GM21576 (cell line): ENCODE measurements at regions not wholly inside any gene's neighbourhood (a gene's known extent, or its start where the extent isn't known, plus 50 kb on each side); places are given as distances from the start of the nearest gene placed in this dataset.

ENCODE experiments used
- ATAC-seq: cut with Tn5 transposase; IDR thresholded peaks from one replicate; pipeline ENCODE4 v1.9.1; 2021; ENCODE audit warnings: mild to moderate bottlenecking, moderate library complexity; ENCODE audit not compliant: unreplicated experiment

DNA sequence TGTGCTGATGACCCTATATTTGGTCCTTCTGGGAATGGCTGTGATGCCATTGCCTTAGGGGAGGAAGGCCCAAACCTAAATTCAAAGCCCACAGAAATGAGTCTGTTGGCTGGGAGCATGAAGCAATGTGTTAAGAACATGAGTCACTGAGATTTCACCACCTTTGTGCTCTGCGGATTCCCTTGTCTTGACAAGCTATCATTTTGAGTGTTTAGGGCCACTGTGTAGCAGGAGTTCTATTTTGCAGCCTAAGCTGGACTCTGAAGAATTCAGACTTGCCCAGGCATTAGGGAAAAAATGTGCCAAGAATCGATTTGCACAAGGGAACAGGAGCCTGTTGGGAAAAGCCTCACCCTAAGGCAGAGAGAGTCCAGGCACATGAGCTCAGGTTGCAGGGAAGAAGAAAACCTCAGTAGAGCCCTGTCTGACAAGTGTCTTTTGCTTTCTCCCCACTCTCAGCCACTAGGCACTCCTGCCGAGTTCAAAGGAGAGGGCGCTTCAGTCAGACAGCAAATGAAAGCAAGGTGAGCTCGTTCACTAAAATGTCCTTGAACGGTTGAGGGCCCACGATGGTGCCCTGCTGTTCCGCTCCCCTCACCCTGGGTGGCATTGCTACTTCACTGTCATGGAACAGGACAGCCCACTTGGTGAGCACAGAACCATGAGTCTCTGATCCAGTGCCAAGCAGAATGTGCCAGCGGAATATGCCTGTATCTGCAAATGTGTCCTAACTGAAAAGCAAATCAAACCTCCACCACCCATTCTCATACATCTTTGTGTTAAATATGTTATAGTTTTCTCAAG is 93.6 kb downstream of the PRLHR start:
- ATAC-seq: no peak

DNA sequence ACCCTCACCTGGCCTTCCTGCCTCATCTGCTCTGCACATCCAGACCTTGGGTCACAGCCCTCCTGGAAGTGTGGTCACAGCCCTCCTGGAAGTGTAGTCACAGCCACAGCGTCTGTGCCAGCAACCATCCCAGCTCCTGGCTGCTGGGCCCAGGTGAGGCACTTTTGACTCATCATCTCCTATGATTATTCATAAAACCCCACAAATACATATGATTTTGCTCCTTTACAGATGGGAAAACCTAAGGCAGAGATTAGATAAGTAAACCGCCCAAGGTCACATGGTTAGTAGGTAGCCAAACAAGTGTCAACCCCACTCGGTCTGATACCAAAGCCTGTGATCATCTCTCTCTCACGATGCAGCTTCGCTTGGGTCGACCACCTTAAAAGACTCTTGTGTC is 94.3 kb downstream of the PRLHR start:
- no peak for ATAC-seq

DNA sequence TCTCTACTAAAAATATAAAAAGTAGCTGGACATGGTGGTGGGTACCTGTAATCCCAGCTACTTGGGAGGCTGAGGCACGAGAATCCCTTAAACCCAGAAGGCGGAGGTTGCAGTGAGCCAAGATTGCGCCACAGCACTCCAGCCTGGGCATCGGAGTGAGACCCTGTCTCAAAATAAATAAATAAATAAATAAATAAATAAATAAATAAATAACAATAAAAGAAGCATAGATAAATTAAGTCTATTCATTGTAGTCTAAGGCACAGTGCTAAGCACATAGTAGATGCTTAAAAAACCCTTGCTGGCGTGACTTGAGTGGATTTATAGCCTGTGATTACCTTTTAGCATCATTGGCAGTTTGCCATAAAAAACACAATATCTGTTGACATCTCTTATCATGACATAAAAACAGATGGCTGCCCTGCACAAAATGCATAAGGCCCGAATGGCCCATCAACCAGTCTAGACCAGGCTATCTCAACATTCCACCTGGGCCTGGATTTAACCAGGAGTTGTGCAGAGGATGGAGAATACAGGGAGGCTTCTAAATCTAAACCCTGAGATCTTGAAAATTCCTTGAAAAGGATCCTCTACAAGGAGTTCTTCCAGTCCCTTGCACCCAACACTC is 94.9 kb downstream of the PRLHR start:
- no peak for ATAC-seq

DNA sequence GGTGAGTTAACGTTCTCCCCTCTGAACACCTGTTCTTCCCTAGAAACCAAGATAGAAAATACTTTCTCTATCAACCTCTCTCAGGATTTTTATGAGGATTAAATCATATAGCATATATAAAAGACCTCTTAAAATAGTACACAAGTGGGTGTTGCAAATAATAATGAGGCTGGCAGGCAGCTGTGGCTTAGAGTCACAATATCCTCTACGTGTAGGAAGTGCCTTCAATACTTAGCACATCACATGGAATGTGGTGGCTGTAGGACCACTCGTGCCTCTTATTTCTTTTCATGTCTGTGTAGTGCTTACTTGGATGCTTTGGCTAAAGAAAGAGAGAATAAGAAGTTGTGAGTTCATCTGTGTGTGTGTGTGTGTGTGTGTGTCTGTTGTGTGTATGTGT is 96.3 kb downstream of the PRLHR start:
- ATAC-seq: no peak

DNA sequence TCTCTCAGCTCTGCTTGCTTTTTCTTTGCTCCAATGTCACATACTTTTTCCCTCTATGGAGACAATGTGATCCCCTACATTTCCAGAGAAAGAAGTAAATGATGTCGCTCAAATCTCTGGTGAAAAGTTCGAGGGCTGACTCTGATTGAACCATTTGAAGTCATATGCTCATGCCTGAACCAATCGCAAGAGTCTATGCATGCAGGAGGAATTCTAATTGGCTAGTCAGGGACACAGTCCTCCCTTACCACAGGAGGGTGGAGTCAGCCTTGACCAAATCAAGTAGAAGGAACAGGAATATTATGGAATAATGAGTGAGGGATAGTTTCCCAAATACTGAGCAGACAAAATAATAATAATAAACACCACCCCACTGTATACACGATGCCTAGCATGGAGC is 96.8 kb downstream of the PRLHR start:
- no peak for ATAC-seq

DNA sequence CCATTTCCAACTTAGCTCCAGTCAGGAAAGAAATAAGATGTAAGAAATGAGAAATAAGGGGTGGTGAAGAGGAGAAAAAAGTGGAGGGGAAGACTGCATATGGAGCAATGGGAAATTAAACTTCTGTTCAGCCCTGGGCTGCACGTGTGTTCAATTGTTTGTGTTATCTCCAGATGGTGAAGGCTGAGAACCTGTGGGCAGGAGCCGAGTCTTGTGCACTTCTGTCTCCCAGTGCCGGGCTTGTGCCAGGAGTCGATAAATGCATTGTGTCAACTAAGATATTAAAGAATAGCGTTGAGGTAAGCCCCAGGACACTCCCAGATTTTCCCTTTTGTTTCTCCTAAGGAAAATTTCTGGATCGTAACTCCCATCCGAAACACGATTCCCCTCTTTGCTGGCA is 98.2 kb downstream of the PRLHR start:
- ATAC-seq: no peak

DNA sequence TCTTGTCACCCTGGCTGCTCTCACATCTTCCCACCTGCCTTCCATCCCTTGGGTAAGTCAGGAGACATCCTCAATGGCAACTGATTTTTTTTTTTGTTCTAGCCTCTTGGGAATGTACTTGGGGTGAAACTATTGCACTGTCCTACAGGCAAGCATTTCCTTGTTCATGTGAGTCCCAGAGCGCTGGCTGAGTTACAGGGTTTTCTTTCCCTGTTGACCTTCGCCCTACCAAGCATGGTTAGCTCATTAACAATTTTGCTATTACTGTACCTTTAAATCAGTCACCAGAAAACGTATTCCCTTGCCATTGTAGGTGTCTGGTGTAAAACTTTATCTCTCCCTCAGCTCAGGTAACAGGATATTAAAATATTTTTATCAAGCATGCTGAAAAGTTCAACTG is 98.9 kb downstream of the PRLHR start:
- no peak for ATAC-seq

DNA sequence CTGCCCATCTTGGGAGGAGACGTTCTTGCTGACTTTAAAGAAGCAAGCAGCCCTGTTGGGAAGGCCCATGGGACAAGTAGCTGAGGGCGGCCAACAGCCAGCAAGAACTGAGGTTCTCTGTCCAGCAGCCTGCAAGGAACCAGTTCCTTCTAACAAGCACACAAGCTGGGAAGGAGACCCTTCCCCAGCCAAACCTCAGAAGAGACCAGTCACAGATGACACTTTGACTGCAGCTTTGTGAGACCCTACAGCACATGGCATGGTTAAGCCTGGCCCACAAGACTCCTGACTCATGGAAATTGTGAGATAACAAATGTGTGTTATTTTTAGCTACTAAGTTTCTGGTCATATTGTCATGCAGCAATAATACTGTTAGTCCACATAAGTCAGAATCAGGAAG is 99.9 kb downstream of the PRLHR start:
- no peak for ATAC-seq

DNA sequence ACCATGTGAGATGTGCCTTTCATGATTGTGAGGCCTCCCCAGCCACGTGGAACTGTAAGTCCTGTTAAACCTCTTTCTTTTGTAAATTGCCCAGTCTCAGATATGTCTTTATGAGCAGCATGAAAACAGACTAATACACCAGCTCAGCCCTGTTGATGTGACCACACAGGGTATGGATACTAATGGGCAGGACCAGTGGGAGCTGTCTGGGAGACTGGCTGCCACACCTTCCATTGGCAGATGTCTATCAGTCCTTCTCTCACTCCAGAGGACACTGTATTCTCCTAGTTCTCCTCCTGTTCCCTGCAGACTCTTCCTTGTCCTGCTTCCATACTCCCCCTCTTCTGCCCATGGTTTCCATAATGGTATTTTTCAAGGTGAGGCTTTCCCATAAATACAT is 104.4 kb downstream of the PRLHR start:
- ATAC-seq: no peak

DNA sequence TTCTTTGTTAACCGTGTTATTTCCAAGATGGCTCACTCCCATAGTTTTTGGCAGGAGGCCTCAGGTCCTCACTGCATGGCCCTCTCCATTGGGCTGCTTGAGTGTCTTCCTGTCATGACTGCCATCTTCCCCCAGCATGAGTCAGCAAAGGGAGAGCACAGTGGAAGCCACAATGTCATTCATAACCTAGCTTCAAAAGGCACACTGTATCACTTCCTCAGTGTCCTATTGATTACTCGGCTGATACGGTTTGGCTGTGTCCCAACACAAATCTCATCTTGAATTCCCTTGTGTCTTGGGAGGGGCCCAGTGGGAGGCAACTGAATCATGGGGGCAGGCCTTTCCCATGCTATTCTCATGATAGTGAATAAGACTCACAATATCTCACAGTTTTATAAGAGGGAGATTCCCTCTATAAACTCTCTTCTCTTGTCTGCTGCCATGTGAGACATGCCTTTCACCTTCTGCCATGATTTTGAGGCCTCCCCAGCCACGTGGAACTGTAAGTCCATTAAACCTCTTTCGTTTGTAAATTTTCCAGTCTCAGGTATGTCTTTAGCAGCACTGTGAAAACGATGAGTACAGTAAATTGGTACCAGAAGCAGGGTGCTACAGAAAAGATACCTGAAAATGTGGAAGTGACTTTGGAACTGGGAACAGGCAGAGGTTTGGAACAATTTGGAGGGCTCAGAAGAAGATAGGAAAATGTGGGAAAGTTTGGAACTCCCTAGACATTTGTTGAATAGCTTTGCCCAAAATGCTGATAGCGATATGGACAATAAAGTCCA is 106.5 kb downstream of the PRLHR start:
- ATAC-seq: no peak

DNA sequence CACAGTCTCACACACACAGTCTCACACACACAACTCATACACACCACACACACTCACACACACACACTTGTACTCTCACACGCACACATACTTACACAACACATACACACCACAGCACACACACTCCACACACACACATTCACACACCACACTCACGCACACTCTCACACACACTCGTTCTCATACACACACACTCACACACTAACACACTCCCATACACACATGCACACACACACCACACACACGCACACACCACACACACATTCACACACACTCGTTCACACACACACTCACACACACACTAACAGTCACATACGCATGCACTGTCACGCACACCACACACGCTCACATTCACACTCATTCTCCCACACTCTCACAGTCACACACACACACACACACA is 109.8 kb downstream of the PRLHR start:
- ATAC-seq: no peak

DNA sequence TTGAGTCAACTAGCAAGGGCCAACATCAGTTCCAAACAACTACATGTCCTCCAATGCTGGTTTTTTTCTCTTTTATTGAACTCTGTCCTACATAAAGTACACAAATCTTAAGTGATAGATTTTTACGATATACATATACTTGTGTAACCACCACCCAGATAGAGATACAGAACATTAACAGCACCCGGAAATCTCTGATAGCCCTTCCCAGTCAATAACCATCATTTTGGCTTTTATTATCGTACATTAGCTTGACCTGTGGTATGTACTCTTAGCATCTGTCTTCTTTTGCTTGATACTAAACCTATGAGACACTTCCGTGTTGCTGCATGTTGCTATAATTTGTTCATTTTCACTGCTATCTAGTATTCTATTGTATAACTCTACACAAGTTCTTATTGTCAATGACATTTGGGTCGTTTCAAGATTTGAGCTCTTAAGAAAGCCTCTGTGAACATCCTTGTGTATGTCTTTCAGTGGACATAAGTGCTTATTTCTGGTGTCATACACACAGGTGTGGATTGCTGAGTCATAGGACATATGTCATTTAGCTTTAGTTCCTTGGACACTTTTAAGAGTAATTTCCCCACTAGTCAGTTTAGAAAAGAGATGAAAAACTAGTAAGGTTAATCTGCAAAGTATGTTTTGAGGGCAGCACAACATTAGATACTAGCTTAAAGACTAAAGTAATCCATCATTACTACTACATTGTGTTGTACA is 111.1 kb downstream of the PRLHR start:
- ATAC-seq: no peak

DNA sequence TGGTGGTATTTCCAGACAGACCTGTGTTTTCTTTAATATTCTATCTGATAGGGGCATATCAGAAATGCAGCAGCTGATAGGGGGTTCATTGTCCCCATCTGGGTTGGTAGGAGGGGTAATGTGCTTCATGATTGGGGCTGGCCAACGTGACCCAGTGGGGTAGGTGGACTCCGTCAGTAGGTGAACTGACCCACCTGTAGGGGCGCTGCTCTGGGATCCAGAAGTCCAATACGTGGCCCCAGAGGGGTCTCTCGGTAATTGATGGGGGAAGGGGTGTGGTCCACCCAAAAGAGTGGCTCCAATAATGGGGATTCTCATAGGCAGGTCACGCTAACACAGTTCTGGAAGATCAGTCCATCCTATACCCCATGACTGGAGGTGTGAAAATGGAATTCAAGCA is 112.0 kb downstream of the PRLHR start:
- no peak for ATAC-seq

DNA sequence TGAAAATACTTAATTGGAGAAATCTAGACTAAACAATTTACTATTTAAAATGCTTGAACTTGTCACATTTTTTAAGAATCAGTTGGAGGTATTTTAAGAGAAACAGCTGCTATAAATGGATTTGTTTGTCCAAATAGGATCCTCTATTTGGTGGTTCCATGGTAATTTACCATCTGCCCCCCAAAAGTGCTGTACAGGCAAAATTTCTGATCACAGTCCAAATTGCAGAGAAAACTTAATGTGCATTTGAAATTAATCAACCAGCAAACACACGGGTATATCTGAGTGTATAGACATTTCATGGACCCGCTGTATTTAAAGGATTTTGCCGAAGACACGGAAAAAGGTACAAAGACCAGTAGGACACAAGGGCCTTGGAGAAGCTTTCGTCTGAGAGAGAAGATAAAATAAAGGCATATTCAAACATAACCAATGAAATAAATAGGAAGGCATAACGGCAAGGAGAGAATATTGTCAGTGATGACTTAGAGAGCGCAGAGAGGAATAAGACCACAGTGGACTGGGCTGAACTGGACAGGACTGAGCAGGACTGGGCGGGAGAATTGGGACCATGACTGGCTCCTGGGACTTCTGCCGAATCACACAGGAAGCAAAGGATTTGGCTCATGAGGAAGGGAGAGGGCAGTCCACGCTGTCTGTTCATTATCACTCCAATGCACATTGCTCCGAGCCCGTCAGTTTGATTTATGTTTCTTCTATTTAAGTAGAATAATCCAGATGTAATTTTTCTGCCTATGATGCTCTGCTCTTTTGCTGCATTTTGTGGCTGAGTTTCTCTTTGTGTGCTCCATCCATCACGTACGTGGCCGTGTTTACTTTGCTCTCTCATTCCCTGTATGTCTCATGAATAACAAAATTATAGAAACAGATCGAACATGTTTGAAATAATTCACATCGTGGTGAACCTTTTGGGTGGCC is 112.8 kb downstream of the PRLHR start:
- no peak for ATAC-seq

DNA sequence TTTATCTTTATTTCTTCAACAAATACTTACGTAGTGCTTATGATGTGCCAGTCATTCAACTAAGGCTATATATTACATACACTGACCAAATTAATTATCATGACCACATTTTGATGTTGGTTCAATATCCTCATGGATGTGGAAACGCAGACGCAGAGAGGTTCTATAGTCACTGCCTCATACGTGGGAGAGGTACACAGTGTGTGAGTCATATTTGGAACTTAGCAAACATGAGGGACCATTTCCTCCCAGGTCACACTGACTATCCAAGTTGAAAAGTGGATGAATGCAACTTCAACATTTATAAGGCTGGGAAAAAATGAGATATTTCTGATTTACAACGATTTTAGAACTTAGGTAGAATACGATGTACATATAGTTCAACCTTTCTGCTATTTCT is 113.6 kb downstream of the PRLHR start:
- ATAC-seq: no peak

DNA sequence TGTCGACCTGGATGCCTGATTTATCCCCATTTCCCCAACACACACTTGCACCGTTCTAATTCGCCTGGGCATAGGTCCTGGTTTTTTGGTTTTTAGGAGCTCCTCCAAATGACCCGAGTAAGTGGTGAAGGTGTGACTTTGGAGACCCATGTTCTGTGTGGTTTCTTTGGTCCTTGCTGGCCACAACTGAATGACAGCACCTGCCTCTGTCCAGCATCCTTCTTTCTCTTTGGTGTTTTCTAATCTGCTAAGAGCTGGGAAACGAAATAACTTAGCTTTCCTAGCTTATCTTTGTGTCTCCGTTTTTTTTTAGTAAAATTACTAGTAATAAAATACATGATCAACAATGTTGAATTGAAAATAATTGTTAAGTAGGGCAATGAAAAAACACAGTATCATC is 120.2 kb downstream of the PRLHR start:
- no peak for ATAC-seq

DNA sequence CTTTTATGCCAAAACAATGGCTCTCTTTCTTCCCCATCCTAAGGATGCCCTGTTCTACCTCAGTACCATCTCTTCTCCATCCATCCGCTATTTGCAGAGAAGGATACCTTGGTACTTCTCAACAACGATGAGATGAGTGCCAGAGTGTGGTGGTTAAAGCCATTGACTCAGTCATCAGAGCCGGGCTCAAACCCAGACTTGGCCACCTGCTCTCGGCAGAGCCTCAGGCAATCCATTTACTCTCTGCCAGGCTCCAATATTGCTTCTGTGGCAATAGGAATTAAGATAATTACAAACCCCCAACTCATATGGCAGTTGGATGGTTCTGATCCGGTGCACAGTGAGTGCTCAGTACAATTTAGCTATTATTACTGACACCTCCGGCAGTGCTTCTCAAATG is 121.3 kb downstream of the PRLHR start:
- no peak for ATAC-seq

DNA sequence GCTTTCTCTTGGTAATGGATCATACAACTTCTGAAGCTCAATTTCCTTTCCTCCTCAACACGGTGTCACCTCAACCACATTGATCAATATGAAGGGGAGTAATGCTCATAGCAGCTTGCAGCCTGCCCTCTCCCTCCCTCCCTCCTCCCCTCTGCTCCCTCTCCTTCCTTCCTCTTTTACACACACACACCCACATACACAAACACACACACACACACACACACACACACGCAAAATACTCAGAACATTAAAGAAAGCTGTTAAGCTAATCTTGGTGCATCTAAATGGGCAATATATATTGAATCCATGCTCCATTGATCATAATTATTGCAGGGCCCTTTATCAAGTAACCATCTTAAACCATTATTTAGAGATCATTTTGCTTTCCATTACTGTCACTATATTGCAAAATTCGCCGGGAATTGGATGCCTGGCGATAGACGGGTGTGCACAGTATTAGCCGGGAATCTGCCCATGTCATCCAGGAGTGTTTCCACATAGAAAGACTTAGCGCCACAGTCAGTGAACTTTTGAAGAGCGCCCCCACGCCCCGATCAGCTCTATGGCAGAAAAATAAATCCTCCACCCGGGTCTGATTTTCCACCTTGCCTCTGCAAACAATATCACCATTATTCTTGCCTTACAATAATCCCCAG is 122.0 kb downstream of the PRLHR start:
- no peak for ATAC-seq

DNA sequence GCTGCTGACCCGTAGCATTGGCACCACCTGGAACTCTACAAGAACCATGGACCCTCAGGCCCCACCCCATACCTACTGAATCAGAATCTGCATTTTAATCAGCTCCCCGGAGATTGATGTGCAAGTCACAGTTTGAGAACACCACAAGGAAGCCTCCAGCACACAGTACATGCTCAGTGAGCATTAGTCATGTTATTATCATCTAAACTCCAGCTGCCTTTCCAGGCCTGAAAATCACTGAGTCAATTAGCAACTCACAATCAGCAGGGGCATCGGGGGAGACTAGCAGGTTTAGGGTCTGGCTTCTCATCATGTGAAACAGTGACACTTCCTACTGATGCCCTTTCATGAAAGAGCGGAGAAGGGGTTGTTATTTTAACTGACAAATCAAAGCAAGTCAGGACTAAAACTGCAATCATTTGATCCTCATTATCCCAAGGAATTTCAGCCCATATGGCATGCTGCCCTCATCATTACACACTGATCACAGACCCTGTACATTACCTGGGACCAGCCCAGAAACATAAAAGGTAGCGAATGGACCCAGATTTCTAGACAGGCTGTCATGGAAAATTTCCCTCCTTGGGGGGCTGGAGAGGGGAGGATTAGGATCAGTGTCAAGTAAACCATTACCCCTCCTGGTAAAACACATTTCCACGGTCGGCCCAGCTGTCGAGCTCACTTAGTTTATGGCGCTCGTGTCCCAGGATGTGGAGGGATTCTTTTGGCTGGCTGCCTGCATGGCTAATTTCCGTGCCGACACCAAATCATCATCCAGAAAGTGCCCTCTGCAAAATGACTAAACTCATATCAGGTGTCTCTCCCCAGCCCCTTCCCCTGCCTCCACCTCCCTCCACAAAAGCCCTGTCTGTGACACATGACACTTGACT is 122.8 kb downstream of the PRLHR start:
- ATAC-seq: no peak
